ENCODE measurements at regions not wholly inside any gene's neighbourhood (a gene's known extent, or its start where the extent isn't known, plus 50 kb on each side); places are given as distances from the start of the nearest gene placed in this dataset.

DNA sequence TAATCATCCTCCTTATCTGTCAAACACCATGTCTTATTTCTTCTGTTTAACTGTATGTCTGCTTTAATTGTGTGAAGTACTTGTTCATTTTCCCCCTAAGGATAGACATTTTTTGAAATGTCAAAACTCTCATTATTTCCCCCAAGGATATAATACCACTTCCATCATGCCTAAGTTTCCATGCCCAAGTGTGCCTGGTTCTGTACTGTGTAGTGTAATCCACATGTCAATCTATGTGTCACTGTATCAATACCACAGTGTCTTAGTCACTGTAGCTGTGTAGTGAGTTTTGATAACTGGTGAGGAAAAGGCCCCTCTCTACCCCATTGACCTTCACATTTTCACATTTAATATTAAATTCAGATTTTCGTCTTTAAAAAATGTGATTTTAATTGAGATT lies 1265.5 kb downstream of the PCDH9 start:
- no peak overlapping the region for H3K4me3 ChIP-seq (ENCODE audit: control insufficient read depth, low read depth, low read length)
- TF ChIP-seq, protein P1, sequence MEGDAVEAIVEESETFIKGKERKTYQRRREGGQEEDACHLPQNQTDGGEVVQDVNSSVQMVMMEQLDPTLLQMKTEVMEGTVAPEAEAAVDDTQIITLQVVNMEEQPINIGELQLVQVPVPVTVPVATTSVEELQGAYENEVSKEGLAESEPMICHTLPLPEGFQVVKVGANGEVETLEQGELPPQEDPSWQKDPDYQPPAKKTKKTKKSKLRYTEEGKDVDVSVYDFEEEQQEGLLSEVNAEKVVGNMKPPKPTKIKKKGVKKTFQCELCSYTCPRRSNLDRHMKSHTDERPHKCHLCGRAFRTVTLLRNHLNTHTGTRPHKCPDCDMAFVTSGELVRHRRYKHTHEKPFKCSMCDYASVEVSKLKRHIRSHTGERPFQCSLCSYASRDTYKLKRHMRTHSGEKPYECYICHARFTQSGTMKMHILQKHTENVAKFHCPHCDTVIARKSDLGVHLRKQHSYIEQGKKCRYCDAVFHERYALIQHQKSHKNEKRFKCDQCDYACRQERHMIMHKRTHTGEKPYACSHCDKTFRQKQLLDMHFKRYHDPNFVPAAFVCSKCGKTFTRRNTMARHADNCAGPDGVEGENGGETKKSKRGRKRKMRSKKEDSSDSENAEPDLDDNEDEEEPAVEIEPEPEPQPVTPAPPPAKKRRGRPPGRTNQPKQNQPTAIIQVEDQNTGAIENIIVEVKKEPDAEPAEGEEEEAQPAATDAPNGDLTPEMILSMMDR (conservative IDR thresholded peaks at IDR 0.05; ENCODE audit: control insufficient read depth, insufficient read depth, low read depth, low read length) = no peak
- DNase-seq (ENCODE audit: low read depth) = peak; percentile 22

DNA sequence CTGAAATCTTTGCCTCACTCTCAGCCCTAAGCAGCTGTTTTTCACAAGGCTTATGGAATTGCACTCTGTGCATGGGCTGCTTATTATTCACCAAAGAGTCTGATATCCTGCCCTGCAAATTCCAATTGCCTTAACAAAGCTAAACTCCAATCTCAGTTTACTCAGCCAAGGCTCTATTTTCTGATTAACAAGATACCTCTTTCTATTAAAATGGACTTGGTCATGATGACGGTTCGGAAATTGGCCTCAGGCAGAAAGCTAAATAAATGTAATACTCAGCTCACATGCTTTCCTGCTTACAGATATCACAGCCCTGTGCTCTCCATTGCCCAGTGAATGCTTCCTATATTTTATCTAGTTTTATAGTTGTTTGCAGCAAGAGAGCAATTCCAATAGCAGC lies 1270.8 kb downstream of the PCDH9 start:
- DNase-seq (ENCODE audit: low read depth) = no peak
- no peak overlapping the region for H3K4me3 ChIP-seq (ENCODE audit: control insufficient read depth, low read depth, low read length)
- TF ChIP-seq, protein P1 (conservative IDR thresholded peaks at IDR 0.05; ENCODE audit: control insufficient read depth, insufficient read depth, low read depth, low read length) = no peak

DNA sequence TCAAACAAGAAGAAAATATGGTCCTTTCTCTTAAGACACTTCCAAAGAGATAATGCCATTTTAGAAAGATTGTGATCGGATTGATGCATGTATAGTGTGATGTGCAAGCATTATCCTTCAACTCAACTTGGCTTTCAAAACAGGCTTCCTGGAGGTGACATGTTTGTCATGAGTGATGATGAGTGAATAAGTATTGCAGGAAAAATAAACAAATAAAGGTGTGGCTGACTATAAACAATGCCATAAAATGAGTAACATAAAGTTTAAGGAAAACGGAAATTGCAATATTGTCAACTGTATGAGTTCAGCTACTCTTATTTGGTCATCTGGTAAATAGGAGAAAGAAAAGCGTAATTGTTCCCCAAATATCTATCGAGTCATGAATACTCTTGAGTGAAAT lies 1283.7 kb downstream of the PCDH9 start:
- no peak overlapping the region for H3K4me3 ChIP-seq (ENCODE audit: control insufficient read depth, low read depth, low read length)
- DNase-seq (ENCODE audit: low read depth) = no peak
- TF ChIP-seq, protein P1 (conservative IDR thresholded peaks at IDR 0.05; ENCODE audit: control insufficient read depth, insufficient read depth, low read depth, low read length) = no peak

DNA sequence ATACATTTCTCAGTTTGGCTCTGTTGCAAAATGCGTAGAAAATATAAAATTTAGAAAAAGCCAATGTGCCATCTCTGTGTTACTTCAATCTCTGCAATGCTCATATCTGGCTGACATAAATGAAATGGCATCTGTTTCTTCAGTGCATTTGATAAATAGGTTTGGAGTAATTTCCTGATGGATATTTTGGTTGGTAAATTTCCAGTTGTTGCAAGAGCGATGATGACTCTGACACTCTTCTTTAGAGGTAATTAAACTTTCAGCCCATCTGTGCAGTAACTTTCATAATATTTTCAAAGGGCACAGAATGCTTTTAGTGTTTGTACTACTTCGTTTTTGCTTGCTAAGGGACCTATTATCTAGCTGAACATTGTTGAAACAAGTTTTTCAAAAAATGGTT lies 1286.4 kb downstream of the PCDH9 start:
- peak; percentile 49 for DNase-seq (ENCODE audit: low read depth)
- no peak overlapping the region for H3K4me3 ChIP-seq (ENCODE audit: control insufficient read depth, low read depth, low read length)
- TF ChIP-seq, protein P1 (conservative IDR thresholded peaks at IDR 0.05; ENCODE audit: control insufficient read depth, insufficient read depth, low read depth, low read length) = no peak

DNA sequence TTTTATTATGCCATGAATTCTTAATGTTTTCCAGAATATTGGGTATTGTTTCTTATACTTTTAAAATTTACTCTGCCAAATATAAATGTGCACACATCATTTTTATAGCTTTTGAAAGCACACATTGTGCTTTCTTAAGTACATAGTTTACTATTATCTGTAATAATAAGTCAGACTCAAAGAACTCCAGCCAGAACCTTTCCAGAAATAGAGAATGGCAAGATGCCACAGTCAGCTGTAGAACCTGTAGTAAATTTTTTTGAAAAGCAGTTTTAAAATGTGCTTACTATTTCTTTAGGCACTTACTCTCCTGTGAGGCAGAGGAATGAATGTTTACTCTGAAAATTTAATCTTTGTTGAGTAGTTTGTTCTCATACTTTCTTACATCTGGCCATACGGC lies 1287.1 kb downstream of the PCDH9 start:
- peak; percentile 52 for DNase-seq (ENCODE audit: low read depth)
- no peak overlapping the region for H3K4me3 ChIP-seq (ENCODE audit: control insufficient read depth, low read depth, low read length)
- TF ChIP-seq, protein P1 (conservative IDR thresholded peaks at IDR 0.05; ENCODE audit: control insufficient read depth, insufficient read depth, low read depth, low read length) = no peak

DNA sequence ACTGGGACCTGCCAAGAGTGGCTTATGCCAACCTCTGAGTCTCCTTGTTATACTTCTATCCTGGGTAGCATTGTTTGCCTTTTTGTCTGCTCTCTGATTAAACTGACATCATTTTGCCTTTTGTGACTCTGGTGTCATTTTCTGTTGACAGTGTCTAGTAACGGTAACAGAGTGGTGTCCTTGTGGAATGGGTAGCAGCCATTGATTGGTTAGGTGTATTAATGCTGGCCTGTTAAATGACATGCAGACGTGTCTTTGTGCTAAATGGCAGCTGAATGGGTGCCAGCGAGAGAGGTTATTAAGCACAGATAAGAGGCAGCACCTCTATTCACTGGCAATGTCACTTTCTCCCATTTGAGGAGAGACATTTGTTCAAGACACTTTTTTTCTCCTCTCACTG lies 1289.4 kb downstream of the PCDH9 start:
- TF ChIP-seq, protein P1 (conservative IDR thresholded peaks at IDR 0.05; ENCODE audit: control insufficient read depth, insufficient read depth, low read depth, low read length) = no peak
- DNase-seq (ENCODE audit: low read depth) = no peak
- no peak overlapping the region for H3K4me3 ChIP-seq (ENCODE audit: control insufficient read depth, low read depth, low read length)

DNA sequence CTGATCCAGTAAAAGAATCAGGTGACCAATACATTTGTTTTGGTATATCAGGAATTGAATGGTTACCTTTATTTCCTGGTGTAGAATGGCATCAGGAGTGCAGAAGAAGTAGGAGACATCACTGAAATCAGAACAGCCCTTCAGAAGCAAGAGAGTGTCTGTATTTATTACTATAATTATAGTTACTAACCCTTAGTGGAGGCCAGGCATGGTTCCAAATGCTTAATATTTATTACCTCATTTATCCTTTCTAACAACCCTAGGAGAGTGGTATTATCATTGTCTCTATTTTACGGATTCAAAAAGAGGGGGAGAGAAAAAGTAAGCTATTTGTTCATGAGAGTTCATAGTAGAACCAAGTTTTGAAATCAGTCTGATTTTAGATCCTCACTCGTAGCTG lies 1292.9 kb downstream of the PCDH9 start:
- DNase-seq (ENCODE audit: low read depth) = no peak
- H3K4me3 ChIP-seq (ENCODE audit: control insufficient read depth, low read depth, low read length) = no peak overlapping the region
- TF ChIP-seq, protein P1 (conservative IDR thresholded peaks at IDR 0.05; ENCODE audit: control insufficient read depth, insufficient read depth, low read depth, low read length) = no peak

Data from fibroblast of mammary gland (primary cell).